ENCODE measurements at regions not wholly inside any gene's neighbourhood (a gene's known extent, or its start where the extent isn't known, plus 50 kb on each side); places are given as distances from the start of the nearest gene placed in this dataset.

DNA sequence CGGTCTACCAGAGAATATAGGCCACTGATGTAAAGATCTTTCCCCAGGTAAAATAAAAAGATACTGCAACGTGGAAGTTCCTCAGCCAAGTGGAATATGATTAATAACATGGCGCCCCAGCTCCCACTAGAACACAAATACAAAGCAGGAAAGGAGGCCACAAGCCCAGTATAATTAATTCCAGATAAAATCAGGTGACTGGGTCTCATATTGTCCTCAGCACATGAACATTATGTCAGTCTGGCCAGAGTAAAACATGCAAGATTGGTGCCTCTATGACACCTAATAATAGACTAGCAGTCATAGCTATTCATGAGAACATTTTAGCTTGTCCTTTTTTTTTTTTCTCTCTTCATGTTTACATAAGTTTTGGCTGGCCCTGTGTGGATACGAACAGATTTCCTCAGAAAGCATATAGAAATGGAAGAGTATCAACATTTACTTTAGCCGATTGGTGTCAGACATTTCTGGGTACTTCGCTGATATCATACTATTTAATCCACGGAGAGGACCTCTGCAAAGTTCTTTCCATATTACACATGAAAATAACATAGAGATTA lies 523.8 kb upstream of the SETBP1 start:
- Histone ChIP-seq H3K27me3 (ENCODE audit: control insufficient read depth in 3 of 3, insufficient read depth in 3 of 3, low read length in 2 of 3) (no peaks in the 10 kb centered on the region), H3K9ac (ENCODE audit: insufficient read depth in 1 of 2, low read length in 2 of 2) (no peak overlapping the region), H3K4me1 (ENCODE audit: control insufficient read depth in 5 of 5, insufficient read depth in 5 of 5, low read length in 5 of 5) (peaks cover 0 to 5% (median 0%) of the 10 kb centered on the region in 5 donors), H3K27ac (ENCODE audit: low read depth in 1 of 2, low read length in 1 of 2) (no peak overlapping the region), H3K4me3 (no peak overlapping the region), H3K9me3 (ENCODE audit: control insufficient read depth in 4 of 4, insufficient read depth in 3 of 4, low read length in 3 of 4) (no peaks in the 10 kb centered on the region), H3K36me3 (ENCODE audit: control insufficient read depth in 4 of 4, insufficient read depth in 4 of 4, low read length in 4 of 4) (no peaks in the 10 kb centered on the region)
- TF ChIP-seq, protein P1, sequence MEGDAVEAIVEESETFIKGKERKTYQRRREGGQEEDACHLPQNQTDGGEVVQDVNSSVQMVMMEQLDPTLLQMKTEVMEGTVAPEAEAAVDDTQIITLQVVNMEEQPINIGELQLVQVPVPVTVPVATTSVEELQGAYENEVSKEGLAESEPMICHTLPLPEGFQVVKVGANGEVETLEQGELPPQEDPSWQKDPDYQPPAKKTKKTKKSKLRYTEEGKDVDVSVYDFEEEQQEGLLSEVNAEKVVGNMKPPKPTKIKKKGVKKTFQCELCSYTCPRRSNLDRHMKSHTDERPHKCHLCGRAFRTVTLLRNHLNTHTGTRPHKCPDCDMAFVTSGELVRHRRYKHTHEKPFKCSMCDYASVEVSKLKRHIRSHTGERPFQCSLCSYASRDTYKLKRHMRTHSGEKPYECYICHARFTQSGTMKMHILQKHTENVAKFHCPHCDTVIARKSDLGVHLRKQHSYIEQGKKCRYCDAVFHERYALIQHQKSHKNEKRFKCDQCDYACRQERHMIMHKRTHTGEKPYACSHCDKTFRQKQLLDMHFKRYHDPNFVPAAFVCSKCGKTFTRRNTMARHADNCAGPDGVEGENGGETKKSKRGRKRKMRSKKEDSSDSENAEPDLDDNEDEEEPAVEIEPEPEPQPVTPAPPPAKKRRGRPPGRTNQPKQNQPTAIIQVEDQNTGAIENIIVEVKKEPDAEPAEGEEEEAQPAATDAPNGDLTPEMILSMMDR (IDR thresholded peaks at IDR 0.05; ENCODE audit: control extremely low read depth, extremely low read depth) = no peak
- DNase-seq (peak in 2 of 3 donors; percentile 55 to 57), ATAC-seq (ENCODE audit: insufficient read depth, low FRiP score) (no peak)
- 68 to 74% methylated on average over 7 of the region's 7 CpGs for WGBS, 2 donors

DNA sequence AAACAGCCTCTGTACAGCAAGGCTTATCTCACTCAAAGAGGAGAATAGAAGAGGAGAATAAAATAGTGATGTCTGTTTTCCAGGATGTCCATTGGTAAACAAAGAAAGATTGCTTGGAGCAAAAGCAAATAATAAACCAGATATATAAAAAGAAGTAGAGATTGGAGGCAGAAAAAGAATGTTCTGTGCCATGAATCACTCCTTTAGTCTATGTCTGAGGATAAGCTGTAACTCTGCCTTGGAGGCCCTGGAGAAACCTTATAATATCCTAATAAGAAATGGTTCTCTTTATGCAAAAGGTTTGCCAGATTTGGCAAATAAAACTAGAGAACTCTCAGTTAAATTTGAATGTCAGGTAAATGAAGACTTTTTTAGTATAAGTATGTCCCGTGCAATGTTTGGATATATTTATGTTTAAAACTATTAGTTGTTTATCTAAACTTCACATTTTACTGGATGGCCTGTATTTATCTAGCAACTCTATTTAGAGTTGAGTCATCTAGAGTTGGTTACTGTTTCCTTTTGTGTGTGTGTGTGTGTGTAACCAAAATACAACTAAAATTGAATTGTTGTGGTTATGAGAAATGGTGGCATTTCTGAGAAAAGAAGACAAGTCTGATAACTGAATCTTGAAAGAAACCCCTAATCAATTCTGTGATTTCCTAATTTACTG lies 510.3 kb upstream of the SETBP1 start:
- no peak overlapping the region for H3K9ac ChIP-seq (ENCODE audit: insufficient read depth in 1 of 2, low read length in 2 of 2)
- no peak overlapping the region for H3K4me3 ChIP-seq
- no peak overlapping the region for H3K27ac ChIP-seq (ENCODE audit: low read depth in 1 of 2, low read length in 1 of 2)
- WGBS, 2 donors = 73 to 81% methylated on average over 1 of the region's 1 CpG
- no peaks in the 10 kb centered on the region for H3K27me3 ChIP-seq (ENCODE audit: control insufficient read depth in 3 of 3, insufficient read depth in 3 of 3, low read length in 2 of 3)
- H3K4me1 ChIP-seq (ENCODE audit: control insufficient read depth in 5 of 5, insufficient read depth in 5 of 5, low read length in 5 of 5) = no peaks in the 10 kb centered on the region
- DNase-seq (no peak), ATAC-seq (ENCODE audit: insufficient read depth, low FRiP score) (no peak)
- H3K36me3 ChIP-seq (ENCODE audit: control insufficient read depth in 4 of 4, insufficient read depth in 4 of 4, low read length in 4 of 4) = no peaks in the 10 kb centered on the region
- H3K9me3 ChIP-seq (ENCODE audit: control insufficient read depth in 4 of 4, insufficient read depth in 3 of 4, low read length in 3 of 4) = no peaks in the 10 kb centered on the region
- TF ChIP-seq, protein P1 (IDR thresholded peaks at IDR 0.05; ENCODE audit: control extremely low read depth, extremely low read depth) = no peak

DNA sequence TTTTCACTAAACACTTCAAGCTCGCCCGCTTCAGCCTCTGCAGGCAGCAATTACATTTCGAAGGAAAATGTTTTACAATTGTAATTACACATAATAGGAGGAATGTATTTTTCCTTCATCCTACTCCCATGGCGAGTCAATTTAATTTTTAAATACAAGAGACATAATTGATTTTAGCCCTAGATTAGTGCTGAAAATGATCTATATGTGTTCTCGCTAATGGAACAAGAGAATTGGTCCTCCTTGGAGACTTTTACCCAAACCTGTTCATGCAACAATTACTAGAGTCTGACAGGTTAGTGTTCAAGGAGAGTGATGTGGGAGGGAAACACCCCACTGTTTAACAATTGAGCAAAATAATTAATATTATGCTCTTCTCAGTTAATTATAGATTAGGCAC lies 509.4 kb upstream of the SETBP1 start:
- Histone ChIP-seq H3K36me3 (ENCODE audit: control insufficient read depth in 4 of 4, insufficient read depth in 4 of 4, low read length in 4 of 4) (no peaks in the 10 kb centered on the region), H3K27ac (ENCODE audit: low read depth in 1 of 2, low read length in 1 of 2) (no peak overlapping the region), H3K4me3 (no peak overlapping the region), H3K27me3 (ENCODE audit: control insufficient read depth in 3 of 3, insufficient read depth in 3 of 3, low read length in 2 of 3) (no peaks in the 10 kb centered on the region), H3K9ac (ENCODE audit: insufficient read depth in 1 of 2, low read length in 2 of 2) (no peak overlapping the region), H3K4me1 (ENCODE audit: control insufficient read depth in 5 of 5, insufficient read depth in 5 of 5, low read length in 5 of 5) (no peaks in the 10 kb centered on the region), H3K9me3 (ENCODE audit: control insufficient read depth in 4 of 4, insufficient read depth in 3 of 4, low read length in 3 of 4) (no peaks in the 10 kb centered on the region)
- 78 to 88% methylated on average over 5 of the region's 5 CpGs for WGBS, 2 donors
- TF ChIP-seq, protein P1 (IDR thresholded peaks at IDR 0.05; ENCODE audit: control extremely low read depth, extremely low read depth) = no peak
- no peak for DNase-seq
- no peak for ATAC-seq (ENCODE audit: insufficient read depth, low FRiP score)

All from lung (tissue), 11 donors.